HG03135 (cell line): ENCODE measurements at regions not wholly inside any gene's neighbourhood (a gene's known extent, or its start where the extent isn't known, plus 50 kb on each side); places are given as distances from the start of the nearest gene placed in this dataset.
"Not testable (repeated sequence)": the region's sequence is repeated elsewhere in the genome, so short reads cannot be mapped to it uniquely, and the experiment has no call there.

Source experiments
- ATAC-seq: cut with Tn5 transposase; IDR thresholded peaks from one replicate; pipeline ENCODE4 v1.9.1; 2021; ENCODE audit warnings: mild to moderate bottlenecking, moderate library complexity; ENCODE audit not compliant: unreplicated experiment

DNA sequence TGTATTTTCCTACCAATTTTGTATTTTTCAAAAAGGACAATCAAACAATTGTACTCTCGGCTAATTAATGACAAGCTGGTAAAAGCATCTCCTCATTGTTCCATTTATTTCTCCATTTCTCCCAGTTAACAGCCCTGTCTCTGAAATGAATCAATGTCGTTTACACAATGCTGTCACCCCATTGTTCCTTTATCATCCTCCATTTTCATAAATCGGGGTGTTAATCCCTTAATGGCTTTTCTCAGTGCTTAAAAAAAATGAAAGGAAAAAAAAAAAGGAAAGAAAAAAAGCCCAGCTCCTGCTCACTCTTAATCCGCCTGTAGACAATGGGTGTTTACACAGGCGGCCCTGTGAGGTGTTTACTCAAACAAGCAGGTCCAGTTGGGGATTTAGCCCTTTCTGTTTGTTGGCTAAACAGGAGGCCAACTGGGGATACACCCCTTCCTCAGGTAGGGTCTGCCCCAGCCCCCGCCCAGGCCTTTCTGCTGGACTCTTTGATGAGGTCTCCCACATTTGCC is 86.8 kb upstream of the SALL1 start:
- ATAC-seq, result no peak

DNA sequence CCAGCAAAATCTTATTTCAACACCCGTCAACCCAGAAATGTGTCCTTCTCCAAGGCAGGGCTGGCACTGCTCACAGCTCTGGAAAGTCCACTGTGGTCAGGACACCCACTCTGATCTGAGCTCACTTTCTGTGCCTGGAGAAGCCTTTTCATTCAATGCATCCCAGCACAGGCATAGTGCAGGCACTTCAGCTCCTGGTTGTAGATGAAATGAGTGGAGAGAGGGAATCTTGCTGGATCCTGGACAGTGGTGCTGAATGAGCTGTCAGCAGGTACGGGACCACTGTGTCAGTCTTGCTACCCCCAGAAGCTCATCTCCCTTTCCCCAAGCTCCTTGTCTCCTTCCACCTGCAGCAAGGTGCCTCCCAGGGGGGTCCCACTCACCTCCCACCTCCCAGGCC is 86.1 kb upstream of the SALL1 start:
- no peak for ATAC-seq

DNA sequence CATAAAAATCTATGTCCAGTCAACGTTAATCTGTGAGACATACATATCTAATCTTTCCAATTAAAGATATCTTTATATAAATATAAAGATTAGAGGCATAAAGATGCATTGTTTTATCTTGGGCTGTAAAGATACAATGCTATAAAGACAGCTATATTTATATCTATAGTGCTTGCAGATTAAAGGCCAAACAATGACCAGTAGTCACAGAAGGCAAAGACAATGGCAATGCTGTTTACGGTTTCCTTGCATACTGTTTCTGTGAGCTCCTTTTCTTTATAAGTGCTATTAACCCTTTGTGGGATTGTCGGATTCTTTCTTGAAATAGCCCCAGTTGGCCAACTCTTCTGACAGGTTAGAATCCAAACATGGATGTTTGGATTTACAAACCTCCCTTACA is 85.5 kb upstream of the SALL1 start:
- ATAC-seq, result no peak

DNA sequence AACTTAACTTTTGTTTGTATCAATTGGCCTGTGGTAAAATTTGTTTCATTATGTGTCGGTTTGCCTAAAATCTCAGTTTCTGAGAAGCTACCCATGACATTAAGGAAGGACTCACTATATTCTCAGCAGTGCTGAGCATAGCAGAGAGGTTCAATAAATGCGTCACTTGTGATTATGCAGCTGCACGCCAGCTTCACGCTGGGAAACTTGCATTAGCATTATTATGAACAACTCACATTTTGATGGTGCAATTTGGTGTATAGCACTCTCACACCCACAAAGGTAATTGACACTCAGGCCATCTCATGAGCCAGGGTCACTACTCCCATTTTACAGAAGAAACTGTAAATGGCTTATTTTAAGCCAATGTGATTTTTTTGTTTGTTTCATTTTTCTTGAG is 80.6 kb upstream of the SALL1 start:
- ATAC-seq, result no peak

DNA sequence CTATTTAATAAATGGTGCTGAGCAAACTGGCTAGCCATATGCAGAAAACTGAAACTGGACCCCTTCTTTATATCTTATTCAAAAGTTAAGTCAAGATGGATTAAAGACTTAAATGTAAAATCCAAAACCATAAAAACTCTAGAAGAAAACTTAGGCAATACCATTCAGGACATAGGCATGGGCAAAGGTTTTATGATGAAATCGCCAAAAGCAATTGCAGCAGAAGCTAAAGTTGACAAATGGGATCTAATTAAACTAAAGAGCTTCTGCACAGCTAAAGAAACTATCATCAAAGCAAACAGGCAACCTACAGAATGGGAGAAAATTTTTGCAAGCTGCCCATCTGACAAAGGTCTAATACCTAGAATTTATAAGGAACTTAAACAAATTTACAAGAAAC is 79.0 kb upstream of the SALL1 start:
- ATAC-seq, result not testable (repeated sequence)

DNA sequence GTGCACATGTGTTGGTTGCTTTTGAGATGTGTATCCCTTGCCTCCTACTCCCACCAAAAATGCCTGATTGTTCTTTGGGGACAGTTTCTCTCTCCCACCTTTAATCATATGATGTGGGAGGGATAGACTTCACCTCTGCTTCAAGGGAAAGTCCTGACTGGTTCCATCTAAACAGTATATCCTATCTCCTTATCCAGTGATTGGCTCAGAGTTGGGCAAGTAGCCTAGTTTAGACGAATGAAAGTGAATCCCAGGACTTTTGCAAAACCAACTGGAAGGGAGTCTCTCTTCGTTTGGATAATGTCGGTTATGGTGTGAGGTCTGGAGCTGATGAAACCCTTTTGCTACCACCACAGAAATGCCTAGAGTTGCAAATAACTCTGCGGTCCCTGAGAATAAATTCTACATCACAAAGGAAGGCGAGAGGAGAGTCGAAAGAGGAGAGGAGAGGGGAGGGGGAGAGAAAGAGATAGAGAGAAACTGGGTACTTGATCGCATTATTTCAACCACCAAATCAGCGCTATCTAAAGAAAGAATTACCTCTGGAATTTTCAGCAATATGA is 77.1 kb upstream of the SALL1 start:
- ATAC-seq, result no peak

DNA sequence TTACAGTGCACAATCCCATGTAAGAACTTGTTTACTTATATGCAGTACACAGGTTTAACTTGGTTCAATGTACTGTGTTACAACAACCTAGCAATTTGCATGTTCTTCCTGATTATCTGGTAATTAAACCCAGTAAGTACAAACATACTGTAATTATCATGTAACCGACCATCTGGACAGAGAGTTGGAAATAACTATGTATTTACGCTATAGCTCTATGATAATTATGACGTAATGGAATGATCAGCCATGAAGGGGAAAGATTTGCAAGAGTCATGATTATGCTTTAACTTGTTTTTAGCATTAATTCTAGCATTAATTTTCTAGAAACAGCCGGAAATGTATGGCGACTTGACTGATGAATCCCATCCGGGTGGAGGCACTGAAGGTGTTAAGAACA is 74.8 kb upstream of the SALL1 start:
- no peak for ATAC-seq

DNA sequence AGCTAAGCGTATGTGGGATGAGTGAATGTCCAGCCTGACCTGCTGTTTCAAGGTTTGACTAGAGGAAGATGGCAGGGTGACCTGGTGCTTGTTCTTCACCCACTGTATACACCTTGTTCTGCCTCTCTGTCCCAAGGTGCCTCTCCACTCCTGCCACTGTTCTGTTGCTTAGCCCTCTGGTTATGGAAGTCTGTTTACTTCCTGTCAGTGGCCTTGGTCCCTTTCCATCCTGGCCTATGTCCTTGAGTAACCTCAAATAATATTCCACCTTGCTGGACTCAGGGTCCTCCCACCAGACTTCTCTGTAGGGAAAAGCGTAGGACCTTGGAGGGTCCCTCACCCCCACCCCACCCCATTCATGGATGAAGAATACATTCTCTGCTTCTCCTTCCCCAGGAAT is 73.2 kb upstream of the SALL1 start:
- ATAC-seq, result no peak

DNA sequence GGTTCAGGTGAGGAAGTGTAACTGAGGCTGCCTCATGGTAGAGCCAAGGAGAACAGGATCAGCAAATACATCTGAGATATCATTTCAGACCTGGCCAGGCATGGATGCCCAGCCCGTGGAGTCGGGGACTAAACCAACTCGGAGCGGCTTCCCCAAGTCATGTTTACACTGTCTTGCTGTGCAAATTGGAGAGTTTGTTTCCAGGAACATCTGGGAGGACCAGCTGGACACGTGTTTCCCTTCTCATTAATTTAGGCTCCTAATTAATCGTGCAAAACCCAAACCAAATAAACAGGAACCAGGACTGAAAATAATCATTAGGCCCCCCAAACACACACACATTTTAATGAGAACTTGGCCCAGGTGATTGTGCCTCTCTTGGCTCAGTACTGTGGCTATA is 70.9 kb upstream of the SALL1 start:
- no peak for ATAC-seq

DNA sequence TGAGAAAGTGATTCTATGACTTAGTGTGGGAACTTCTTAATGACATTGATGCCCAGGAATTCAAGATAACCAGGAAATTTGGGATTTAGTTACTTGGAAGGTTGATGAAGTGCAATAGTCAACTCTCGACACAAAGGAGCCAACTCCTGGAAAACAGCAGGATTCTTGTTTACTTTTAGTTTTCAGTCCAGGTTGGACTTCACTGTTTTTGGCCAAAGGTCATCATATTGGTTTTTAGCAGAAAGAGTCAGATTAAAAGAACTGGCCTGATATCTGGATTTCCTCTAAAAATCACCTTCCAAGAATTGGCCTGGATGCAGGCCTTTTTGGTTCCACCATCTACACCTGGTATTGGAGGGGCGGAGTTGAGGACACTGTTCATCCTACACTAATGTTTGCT is 60.1 kb upstream of the SALL1 start:
- no peak for ATAC-seq

DNA sequence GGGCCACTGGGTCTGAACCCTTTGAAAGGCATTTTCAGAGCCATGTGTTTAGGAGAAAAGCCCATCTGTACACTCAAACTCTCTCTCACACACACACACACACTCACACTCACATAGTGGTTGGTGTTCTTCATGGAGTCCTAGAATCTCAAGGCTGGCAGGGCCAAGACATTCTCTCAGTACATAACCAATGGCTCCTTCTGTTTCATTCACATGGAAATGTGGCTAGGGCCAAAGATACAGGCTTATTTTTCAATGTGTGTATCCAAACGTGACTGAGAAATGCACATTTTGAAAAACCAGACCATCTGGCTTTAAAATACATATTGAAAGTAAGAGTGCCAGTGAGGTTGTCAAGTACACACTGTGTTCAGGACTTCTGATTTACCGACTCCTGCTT is 59.0 kb upstream of the SALL1 start:
- no peak for ATAC-seq

DNA sequence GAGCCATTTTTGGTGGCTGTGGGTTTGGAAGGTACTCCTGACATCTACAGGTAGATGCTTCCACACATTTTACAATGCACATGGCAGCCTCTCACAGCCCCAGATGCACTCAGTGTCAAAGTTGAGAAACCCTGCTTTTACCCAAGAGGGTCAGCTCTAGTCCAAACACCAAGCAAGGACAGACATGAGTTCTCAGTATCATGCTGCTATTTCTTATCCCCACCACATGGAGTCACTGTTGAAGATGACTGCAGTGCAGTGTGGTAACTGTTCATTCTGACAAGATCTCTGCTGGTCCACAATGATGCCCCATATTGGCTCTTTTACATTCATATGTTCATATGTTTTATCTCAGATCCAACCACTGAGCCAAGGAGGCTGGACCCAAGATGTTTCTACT is 50.5 kb upstream of the SALL1 start:
- no peak for ATAC-seq
